T1000 (cell line): ENCODE measurements at regions not wholly inside any gene's neighbourhood (a gene's known extent, or its start where the extent isn't known, plus 50 kb on each side); places are given as distances from the start of the nearest gene placed in this dataset.

Experiments used
- DNase-seq: peaks from one replicate; lab custom pipeline; 2025; ENCODE audit warnings: mixed read lengths; lab: John Stamatoyannopoulos, UW

DNA sequence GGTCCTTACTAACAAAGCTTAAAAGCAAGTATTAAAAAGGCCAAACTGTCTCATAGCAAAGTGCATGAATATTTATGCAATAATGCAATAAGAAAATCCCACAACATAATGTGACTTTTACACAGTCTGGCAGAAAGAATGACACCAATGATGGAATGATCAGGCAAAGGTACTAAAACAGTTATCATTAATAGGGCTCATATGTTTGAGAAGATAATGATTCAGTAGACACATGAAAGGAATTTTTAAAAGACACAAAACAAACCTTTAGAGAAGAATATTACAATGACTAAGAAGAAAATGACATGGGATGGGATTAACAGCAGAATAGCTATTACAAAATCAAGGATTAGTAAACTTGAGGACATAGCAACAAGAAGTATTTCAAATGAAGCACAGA lies 1411.2 kb upstream of the TMEM132C start:
- DNase-seq, result no peak

GRCh38 chr12:126856958-126857357 lies 1410.0 kb upstream of the TMEM132C start:
- no peak for DNase-seq

DNA sequence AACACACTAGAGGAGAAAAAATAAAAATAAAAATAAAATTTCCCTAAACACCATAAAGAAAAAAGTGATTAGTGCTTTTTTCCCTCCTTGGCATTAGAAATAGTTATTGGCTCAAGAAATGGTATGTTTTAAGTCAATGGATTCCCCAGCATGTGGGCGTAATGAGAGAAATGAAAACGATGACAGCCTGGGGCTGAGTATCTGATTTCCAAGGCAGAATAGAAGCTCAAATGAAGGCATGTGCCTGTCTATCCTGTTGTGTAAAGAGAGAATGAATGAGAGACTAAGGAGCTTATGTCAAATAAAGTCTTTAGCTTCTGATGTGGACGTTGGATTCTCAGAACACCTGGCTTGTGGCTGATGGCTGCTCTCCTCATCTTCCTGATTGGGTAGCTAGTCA lies 1408.4 kb upstream of the TMEM132C start:
- DNase-seq, result no peak

- no peak for DNase-seq
Observed at GRCh38 chr12:126860210-126860609, 1406.8 kb upstream of the TMEM132C start.

DNA sequence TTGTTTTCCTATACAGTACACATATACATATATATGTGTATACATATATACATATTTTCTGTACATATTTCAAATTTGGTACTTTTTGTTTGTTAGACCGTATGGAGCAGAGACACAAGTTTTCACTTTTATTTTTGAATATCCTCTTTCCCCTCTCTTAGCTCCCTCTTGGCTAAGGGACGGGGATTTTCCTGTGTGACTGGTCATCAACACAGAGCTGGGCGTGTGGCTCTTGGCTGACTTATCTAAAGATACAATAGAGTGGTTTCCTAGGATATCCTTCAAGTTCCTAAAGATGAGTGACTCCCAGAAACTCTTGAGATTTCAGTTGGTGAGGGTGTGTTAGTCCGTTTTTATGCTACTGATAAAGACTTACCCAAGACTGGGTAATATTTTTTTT lies 1404.5 kb upstream of the TMEM132C start:
- no peak for DNase-seq

DNA sequence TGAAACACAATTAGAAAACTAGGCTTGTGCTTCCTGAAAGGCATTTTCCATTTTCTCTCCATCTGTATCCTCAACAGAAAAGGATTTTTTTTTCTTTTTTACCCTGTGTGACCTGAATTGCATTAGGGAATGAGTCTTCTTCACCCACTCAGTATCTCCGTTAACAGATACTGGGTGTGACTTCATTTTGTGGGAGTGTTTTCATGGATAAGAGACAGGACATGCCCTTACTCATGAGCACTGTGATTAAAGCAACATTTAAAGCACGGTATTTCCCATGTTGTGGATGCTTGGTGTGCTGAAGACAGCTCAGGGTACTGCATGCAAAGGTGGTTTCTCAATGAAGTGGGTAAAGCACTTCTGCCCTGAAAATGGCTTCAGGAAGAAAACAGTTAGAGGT lies 1397.3 kb upstream of the TMEM132C start:
- DNase-seq, result no peak

- no peak for DNase-seq
Observed at GRCh38 chr12:126873701-126874100, 1393.3 kb upstream of the TMEM132C start.

DNA sequence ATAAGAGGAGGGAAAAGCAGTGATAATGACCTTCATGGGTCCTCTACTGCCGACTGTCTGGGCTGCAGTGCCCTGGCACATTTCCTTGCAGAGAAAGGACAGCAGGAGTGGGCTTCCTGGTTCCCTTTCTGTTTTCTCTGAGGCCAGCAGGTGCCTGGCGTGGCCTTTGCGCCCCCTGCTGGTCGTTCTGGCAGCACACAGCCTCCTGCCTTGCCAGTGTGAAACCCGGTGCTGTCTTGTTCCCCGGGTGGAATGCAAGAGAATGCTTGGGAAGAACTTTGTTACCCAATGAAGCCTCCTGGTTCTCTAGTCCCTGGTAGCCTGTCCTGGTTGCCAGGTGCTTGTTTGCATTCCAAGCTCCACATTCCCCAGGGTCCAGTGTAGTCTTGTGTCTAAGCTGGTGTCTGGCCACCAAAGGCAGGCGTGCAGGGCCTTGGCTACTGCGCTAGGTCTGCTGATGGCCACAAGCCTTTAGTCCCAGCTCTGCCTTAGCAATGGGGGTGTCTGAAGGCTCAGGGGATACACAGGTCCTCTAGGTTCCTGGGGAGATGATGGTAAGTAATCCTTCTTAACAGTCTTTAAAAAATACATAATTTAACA lies 1392.4 kb upstream of the TMEM132C start:
- DNase-seq, result no peak

- no peak for DNase-seq
Observed at GRCh38 chr12:126879842-126880241, 1387.1 kb upstream of the TMEM132C start.

DNA sequence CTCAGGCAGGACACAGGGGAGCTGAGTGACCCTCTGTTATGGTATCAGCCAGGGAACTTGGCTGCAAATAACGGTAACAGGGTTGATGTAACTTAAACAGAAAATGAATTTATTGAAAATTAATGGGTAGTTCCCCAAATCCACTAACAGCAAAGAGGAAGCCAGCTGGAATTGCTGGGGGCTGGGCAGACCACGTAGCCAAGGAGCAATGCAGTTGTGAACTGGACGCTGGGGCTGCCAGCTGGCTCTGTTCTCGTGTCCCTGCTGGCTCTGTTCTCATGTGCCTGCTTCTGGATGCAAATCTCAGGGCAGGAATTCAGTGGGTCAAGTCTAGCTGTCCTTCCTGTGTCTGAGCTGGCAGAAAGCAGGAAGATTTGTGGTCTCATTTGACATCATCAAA lies 1383.3 kb upstream of the TMEM132C start:
- no peak for DNase-seq

DNA sequence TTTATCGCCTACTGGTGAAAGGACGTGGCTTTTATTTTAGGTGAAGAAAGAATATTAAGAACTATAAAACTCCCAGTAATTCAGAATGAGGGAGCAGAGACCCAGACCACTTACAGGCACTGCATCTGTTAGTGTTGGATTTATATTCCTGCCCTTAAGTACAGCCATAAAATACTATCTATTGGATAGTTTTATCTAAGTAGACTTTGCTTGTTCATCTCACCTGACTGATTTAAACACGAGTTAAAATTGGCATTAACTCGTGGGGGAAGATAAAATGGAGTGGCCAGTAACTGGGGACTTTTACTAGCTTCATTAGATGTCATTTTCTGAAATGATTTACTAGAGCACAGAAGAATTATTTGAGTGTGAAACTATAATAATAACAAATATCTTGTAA lies 1377.5 kb upstream of the TMEM132C start:
- DNase-seq, result no peak

DNA sequence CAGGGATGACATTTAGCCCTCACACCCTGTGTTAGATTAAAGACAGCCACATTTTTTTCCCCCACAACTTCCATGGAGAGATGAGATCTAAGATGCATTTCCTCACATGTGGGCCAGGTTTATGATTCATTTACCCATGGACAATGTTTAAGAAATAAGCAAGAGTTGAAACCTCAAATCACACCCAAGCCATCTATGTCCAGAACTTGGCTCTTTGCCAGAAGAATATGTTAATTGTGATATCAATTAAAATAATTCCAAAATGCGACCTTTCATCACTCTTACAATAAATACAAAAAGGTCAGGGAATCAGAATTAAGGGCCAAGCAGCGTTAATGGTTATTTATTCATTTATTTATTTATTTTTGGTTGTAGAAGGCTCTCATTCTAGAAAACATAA lies 1376.9 kb upstream of the TMEM132C start:
- DNase-seq, result no peak

DNA sequence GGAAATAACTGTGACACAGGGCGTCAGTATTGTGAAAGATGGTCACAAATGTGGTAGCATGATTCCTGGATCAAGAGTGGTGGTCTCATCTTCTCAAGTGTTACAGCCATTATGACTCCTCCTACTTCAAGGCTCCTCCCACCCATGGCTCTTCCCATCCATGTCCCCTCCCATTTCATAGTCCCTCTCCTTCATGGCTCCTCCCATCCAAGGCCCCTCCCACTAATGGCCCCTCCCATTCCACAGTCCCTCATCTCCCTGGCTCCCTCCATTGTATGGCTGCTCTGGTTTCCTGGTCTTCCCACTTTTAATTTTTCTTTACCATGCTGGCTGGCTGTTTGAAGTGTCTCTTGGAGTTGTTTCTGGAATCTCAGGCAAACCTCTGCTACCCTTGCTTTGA lies 1375.2 kb upstream of the TMEM132C start:
- no peak for DNase-seq

DNA sequence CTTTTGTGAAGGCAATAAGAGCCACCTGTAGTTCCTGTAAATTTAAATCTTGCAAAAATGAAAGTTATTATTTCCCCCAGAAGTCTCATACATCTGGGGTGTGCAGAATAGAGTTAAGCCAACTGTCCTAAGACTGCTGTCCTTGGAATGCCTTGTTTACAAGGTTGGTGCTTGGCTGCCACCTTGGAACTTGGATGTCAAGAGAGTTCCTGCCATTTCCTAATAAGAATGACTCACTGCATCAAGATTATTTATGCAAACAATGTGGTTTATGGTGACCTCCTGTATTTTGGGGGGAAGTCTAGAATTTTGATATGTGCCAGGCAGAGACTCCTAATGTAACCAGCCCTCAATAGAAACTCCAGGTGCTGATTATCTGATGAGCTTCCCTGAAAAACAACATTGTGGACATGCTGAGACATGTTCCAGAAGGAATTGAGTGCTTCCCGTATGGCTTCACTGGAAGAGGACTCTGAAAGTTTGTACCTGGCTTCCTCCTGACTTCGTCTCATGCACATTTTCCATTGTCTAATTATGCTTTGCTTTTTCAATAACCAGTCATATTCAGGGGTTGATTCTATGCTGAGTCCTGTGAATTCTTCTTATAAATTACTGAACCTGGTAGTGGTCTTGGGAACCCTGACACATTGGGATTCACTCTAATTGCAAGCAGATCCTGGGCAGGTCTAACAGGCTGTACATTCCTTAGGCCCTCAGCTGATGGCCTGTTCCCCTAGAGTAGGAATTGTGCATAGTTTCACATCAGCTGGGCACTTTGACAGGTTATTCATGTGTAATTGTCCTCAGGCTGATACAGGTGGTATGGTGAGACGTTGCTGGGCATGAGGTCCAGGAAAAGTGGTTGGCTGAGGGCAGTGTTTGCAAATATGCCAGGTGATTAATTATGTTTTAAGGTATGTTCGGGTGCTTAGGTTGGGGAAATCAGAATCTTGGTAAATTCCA lies 1370.7 kb upstream of the TMEM132C start:
- DNase-seq, result no peak

GRCh38 chr12:126897102-126897501 lies 1369.9 kb upstream of the TMEM132C start:
- no peak for DNase-seq

DNA sequence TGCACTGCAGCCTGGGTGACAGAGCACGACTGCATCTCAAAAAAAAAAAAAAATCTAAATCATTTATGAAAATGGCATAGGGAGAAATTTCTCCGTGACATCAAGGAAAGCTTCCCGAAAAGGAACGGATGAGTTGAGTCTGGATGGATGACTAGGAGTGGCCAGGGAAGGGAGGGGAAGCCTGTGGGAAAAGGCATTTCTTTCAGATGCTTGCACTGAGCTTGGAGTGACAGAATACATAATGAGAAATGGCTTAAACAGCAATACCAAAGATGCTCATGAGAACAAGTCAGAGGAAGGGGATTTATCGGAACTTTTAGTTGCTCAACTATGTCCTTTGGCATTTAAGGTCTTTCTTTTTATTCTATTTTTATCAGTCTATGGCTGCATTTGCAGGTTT lies 1369.2 kb upstream of the TMEM132C start:
- DNase-seq, result no peak

- DNase-seq, result no peak
Observed at GRCh38 chr12:126898562-126898961, 1368.4 kb upstream of the TMEM132C start.

DNA sequence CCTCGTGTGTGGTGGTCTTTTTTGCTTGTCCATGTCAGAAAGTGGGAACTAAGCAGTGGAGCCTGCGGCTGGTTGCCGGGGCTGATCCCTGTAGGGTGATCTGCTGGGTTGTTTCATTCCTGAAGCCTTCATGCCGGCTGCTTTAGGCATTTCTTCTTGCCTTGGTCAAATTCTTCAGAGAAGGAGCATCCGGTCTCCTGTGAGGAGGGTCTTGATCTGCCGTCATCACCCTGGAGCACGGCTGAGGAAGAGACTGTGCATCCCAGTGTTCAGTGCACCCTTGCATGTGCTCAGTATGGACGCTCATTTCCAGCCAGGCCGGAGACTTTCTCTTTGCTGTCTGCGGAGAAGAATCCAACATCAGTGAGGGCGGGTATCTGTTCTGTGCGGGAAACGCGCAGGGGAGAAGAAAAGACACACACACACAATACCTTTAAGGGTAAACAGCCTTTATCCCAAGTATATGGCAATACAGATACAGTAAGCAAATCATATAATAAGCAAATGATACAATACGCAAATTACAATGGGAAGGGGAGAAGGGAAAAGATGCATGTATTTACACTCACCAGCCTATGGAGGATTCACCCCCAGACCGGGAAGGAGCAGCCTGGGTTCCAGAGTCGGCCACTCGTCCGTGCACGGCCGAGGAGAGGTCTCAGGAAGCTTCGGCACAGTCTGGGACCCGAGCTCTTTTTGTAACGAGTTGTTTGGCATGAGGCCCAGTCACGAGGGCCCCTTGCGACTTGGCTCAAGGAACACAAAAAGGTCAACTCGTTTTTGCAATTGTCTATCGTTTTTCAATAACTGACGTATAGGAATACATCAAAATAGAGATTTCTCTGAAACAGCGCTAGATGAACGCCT lies 1366.8 kb upstream of the TMEM132C start:
- no peak for DNase-seq

- DNase-seq, result no peak
Observed at GRCh38 chr12:126903027-126903876, 1363.7 kb upstream of the TMEM132C start.

- DNase-seq, result no peak
Observed at GRCh38 chr12:126905752-126906151, 1361.2 kb upstream of the TMEM132C start.

GRCh38 chr12:126907900-126908764 lies 1358.8 kb upstream of the TMEM132C start:
- DNase-seq, result no peak
